Peyer's patch (tissue), 4 donors: ENCODE measurements at regions not wholly inside any gene's neighbourhood (a gene's known extent, or its start where the extent isn't known, plus 50 kb on each side); places are given as distances from the start of the nearest gene placed in this dataset.

ENCODE experiments used
- DNase-seq, 3 donors: peaks; one replicate each; pipeline ENCODE4 v3.0.0-alpha.2; 2017 to 2019
- H3K27ac ChIP-seq, 4 donors: fragments of 200-600 bp; sonication (generic); one replicate each; pipeline ENCODE4 v1.5.1; 2016 to 2019
- H3K27me3 ChIP-seq, 2 donors: fragments of 200-600 bp; sonication (generic); one replicate each; pipeline ENCODE4 v1.5.1; 2019
- H3K36me3 ChIP-seq, 3 donors: fragments of 200-600 bp; sonication (generic); one replicate each; pipeline ENCODE4 v1.5.1; 2016 to 2019
- H3K4me1 ChIP-seq, 4 donors: fragments of 200-600 bp; sonication (generic); one replicate each; pipeline ENCODE4 v1.5.1; 2016 to 2019
- H3K4me3 ChIP-seq, 4 donors: fragments of 200-600 bp; sonication (generic); 1 replicate in 3 of 4; 2 replicates in 1 of 4; pipeline ENCODE4 v1.5.1; 2016 to 2019; ENCODE audit warnings: mild to moderate bottlenecking in 1 of 4
- H3K9me3 ChIP-seq, 4 donors: fragments of 200-600 bp; sonication (generic); one replicate each; pipeline ENCODE4 v1.5.1; 2016 to 2019; ENCODE audit warnings: mild to moderate bottlenecking in 1 of 4
- CTCF ChIP-seq, 6 experiments: fragments of 450-650 bp in 4 of 6; fragments of 200-600 bp in 2 of 6; sonication (generic) in 1 of 6; IDR thresholded peaks; one replicate each; pipeline ENCODE4 v1.5.1; 2017 to 2019; ENCODE audit warnings: antibody characterized with exemption in 6 of 6, mild to moderate bottlenecking in 3 of 6, moderate library complexity in 1 of 6
- POLR2A ChIP-seq, 2 donors: fragments of 450-650 bp; IDR thresholded peaks; one replicate each; pipeline ENCODE4 v1.5.1; 2017; ENCODE audit warnings: antibody characterized with exemption in 2 of 2, mild to moderate bottlenecking in 2 of 2, moderate library complexity in 2 of 2

GRCh38 chr17:54405826-54406225 lies 494.8 kb upstream of the TOM1L1 start:
- no peak overlapping the region for H3K4me3 ChIP-seq
- no peak for TF ChIP-seq CTCF (IDR thresholded peaks at IDR 0.05)
- no peak for TF ChIP-seq POLR2A (IDR thresholded peaks at IDR 0.05)
- no peaks in the 10 kb centered on the region for H3K4me1 ChIP-seq
- H3K27me3 ChIP-seq, result no peaks in the 10 kb centered on the region
- no peaks in the 10 kb centered on the region for H3K9me3 ChIP-seq
- no peaks in the 10 kb centered on the region for H3K36me3 ChIP-seq
- H3K27ac ChIP-seq, result no peak overlapping the region
- DNase-seq, result no peak

GRCh38 chr17:54408731-54409130 lies 491.9 kb upstream of the TOM1L1 start:
- H3K36me3 ChIP-seq, result no peaks in the 10 kb centered on the region
- H3K27me3 ChIP-seq, result no peaks in the 10 kb centered on the region
- H3K9me3 ChIP-seq, result no peaks in the 10 kb centered on the region
- no peak for DNase-seq
- H3K4me3 ChIP-seq, result no peak overlapping the region
- no peak overlapping the region for H3K27ac ChIP-seq
- no peak for TF ChIP-seq POLR2A (IDR thresholded peaks at IDR 0.05)
- TF ChIP-seq CTCF (IDR thresholded peaks at IDR 0.05), result no peak
- H3K4me1 ChIP-seq, result no peaks in the 10 kb centered on the region

GRCh38 chr17:54418467-54418866 lies 482.2 kb upstream of the TOM1L1 start:
- H3K27ac ChIP-seq, result no peak overlapping the region
- H3K4me1 ChIP-seq, result no peaks in the 10 kb centered on the region
- H3K27me3 ChIP-seq, result no peaks in the 10 kb centered on the region
- no peak overlapping the region for H3K4me3 ChIP-seq
- no peak for DNase-seq
- no peak for TF ChIP-seq POLR2A (IDR thresholded peaks at IDR 0.05)
- H3K9me3 ChIP-seq, result peaks cover 0 to 9% (median 0%) of the 10 kb centered on the region in 4 donors
- H3K36me3 ChIP-seq, result no peaks in the 10 kb centered on the region

- Histone ChIP-seq H3K4me3 (no peak overlapping the region), H3K9me3 (no peaks in the 10 kb centered on the region), H3K36me3 (no peaks in the 10 kb centered on the region), H3K27ac (no peak overlapping the region), H3K27me3 (no peaks in the 10 kb centered on the region), H3K4me1 (no peaks in the 10 kb centered on the region)
- DNase-seq, result no peak
- no peak for TF ChIP-seq CTCF (IDR thresholded peaks at IDR 0.05)
- no peak for TF ChIP-seq POLR2A (IDR thresholded peaks at IDR 0.05)
These were observed 475.0 kb upstream of the TOM1L1 start for GRCh38 chr17:54425671-54426070.

- Histone ChIP-seq H3K4me1 (no peaks in the 10 kb centered on the region), H3K27ac (no peak overlapping the region), H3K9me3 (no peaks in the 10 kb centered on the region), H3K27me3 (no peaks in the 10 kb centered on the region), H3K36me3 (no peaks in the 10 kb centered on the region), H3K4me3 (no peak overlapping the region)
- TF ChIP-seq POLR2A (IDR thresholded peaks at IDR 0.05) (no peak), CTCF (IDR thresholded peaks at IDR 0.05) (no peak)
- no peak for DNase-seq
These were observed 474.3 kb upstream of the TOM1L1 start for GRCh38 chr17:54426296-54426886.

- Histone ChIP-seq H3K4me3 (no peak overlapping the region), H3K9me3 (no peaks in the 10 kb centered on the region), H3K4me1 (no peaks in the 10 kb centered on the region), H3K36me3 (no peaks in the 10 kb centered on the region), H3K27me3 (no peaks in the 10 kb centered on the region), H3K27ac (no peak overlapping the region)
- DNase-seq, result no peak
- TF ChIP-seq POLR2A (IDR thresholded peaks at IDR 0.05) (no peak), CTCF (IDR thresholded peaks at IDR 0.05) (no peak)
These were observed 464.7 kb upstream of the TOM1L1 start for GRCh38 chr17:54435966-54436365.
